RWPE1 (cell line): ENCODE measurements at regions not wholly inside any gene's neighbourhood (a gene's known extent, or its start where the extent isn't known, plus 50 kb on each side); places are given as distances from the start of the nearest gene placed in this dataset.

Experiments used
- CTCF ChIA-PET: fragments of 350-600 bp; sonication (Branson Sonifier 250); formaldehyde crosslinking; extraction: SDS; loops from one replicate; lab custom pipeline; 2021; lab: Yijun Ruan, JAX
- POLR2A ChIA-PET: fragments of 400-600 bp; formaldehyde crosslinking; extraction: SDS; loops from one replicate; lab custom pipeline; 2020; ENCODE audit warnings: antibody characterized with exemption; ENCODE audit not compliant: low non-redundant PET; lab: Yijun Ruan, JAX
- DNase-seq: peaks from one replicate; pipeline ENCODE4 v3.0.0; 2012; ENCODE audit warnings: low spot score
- H3K27ac ChIP-seq: fragments of 450-650 bp; 2 replicates; pipeline ENCODE4 v1.5.1; 2017
- TF ChIP-seq, protein P1 (sequence below): fragments of 450-650 bp; conservative IDR thresholded peaks from 2 replicates; pipeline ENCODE4 v1.5.1; 2017; ENCODE audit warnings: low read depth, mild to moderate bottlenecking

DNA sequence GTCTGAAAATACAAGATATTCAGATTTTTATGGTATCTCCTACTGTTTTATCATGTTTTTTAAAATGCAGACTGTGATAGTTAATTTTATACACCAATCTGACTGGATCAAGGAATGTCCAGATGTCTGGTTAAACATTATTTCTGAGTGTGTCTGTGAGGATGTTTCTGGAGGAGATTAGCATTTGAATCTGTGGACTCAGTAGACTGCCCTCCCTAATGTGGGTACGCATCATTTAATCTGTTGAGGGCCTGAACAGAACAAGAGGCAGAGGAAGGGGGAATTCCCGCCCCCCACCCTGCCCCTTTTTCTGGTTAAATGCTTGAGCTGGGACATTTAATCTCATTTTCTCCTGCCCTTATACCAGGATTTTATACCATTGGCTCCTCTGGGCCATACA, 72.1 kb downstream of the AVPR1A start:
- TF ChIP-seq, protein P1, sequence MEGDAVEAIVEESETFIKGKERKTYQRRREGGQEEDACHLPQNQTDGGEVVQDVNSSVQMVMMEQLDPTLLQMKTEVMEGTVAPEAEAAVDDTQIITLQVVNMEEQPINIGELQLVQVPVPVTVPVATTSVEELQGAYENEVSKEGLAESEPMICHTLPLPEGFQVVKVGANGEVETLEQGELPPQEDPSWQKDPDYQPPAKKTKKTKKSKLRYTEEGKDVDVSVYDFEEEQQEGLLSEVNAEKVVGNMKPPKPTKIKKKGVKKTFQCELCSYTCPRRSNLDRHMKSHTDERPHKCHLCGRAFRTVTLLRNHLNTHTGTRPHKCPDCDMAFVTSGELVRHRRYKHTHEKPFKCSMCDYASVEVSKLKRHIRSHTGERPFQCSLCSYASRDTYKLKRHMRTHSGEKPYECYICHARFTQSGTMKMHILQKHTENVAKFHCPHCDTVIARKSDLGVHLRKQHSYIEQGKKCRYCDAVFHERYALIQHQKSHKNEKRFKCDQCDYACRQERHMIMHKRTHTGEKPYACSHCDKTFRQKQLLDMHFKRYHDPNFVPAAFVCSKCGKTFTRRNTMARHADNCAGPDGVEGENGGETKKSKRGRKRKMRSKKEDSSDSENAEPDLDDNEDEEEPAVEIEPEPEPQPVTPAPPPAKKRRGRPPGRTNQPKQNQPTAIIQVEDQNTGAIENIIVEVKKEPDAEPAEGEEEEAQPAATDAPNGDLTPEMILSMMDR, result no peak
- POLR2A ChIA-PET, result no interaction called here
- no peak overlapping the region for H3K27ac ChIP-seq
- CTCF ChIA-PET, result interaction anchor here (0.6 to 1.4 kb wide), 2 partner anchors 10 to 237 kb away, joined by 3 to 4 read pairs; no protein-coding TSS in a partner anchor
- DNase-seq, result no peak

DNA sequence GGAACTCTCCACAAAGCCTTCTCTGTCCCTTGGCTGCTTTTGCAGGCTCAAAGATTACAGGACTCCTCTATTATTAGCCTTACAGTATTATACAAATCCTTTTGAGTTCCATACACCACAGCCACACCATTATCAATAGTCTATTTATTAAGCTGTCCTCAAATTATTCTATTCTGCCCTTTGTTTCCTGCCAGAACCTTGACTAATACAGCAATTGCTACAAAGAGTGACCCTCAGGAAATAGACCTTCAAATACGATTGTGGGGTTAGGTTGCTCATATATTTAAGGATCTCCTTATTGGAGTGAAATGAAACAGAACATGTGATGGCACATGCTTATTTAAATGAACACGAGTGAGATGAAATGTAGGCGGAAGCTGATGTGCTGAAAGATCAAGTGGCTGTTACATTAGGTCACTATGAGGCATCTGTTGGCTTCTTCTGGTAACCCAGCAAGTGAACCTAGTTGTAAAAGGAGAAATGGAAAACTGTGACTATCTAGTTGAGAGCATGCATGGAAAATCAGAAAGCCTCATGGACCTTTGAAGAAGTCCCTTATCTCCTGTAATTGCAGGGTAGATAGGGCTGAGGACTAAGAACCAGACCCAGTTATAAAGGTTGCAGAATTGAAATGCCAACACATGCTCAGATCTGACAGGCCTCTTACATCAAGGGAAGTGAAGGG, 75.5 kb downstream of the AVPR1A start:
- POLR2A ChIA-PET, result no interaction called here
- no peak overlapping the region for H3K27ac ChIP-seq
- DNase-seq, result no peak
- TF ChIP-seq, protein P1, result no peak
- CTCF ChIA-PET, result no interaction called here

GRCh38 chr12:63070709-63071108, 80.3 kb downstream of the AVPR1A start:
- TF ChIP-seq, protein P1, result no peak
- no peak for DNase-seq
- CTCF ChIA-PET, result interaction anchor here (0.5 kb wide), 1 partner anchor 485 kb away, joined by 4 read pairs; no protein-coding TSS in a partner anchor
- POLR2A ChIA-PET, result no interaction called here
- no peak overlapping the region for H3K27ac ChIP-seq

- no peak overlapping the region for H3K27ac ChIP-seq
- TF ChIP-seq, protein P1, result no peak
- no peak for DNase-seq
- CTCF ChIA-PET, result interaction anchor here (0.5 to 1.5 kb wide), 5 partner anchors 9 to 489 kb away, joined by 3 to 4 read pairs (median 3); no protein-coding TSS in a partner anchor
- POLR2A ChIA-PET, result no interaction called here
These were observed 81.0 kb downstream of the AVPR1A start for GRCh38 chr12:63069860-63070617.

- CTCF ChIA-PET, result interaction anchor here (0.5 to 1.5 kb wide), 16 partner anchors 9 to 1708 kb away, joined by 3 to 8 read pairs (median 4); no protein-coding TSS in a partner anchor
- POLR2A ChIA-PET, result no interaction called here
- no peak overlapping the region for H3K27ac ChIP-seq
- peak; percentile 14 for DNase-seq
- TF ChIP-seq, protein P1, result peak; percentile 38; the same call in 1 of the 2 replicates
These were observed 82.1 kb downstream of the AVPR1A start for GRCh38 chr12:63068857-63069442.

- H3K27ac ChIP-seq, result no peak overlapping the region
- POLR2A ChIA-PET, result no interaction called here
- CTCF ChIA-PET, result interaction anchor here (0.6 to 1.0 kb wide), 2 partner anchors 16 to 267 kb away, joined by 3 to 6 read pairs; no protein-coding TSS in a partner anchor
- TF ChIP-seq, protein P1, result no peak
- DNase-seq, result no peak
These were observed 84.2 kb downstream of the AVPR1A start for GRCh38 chr12:63066782-63067181.
